PC-3 (cell line): ENCODE measurements at regions not wholly inside any gene's neighbourhood (a gene's known extent, or its start where the extent isn't known, plus 50 kb on each side); places are given as distances from the start of the nearest gene placed in this dataset.

Experiments used
- ATAC-seq: fragments of 200-7000 bp; cut with Tn5 transposase; 2 replicates; pipeline ENCODE4 v1.9.1; 2020; ENCODE audit warnings: mild to moderate bottlenecking, moderate library complexity
- BruUV-seq: library from RNA; stranded (reverse); fragments of 400-500 nt; replicated peaks from 2 replicates; lab custom pipeline; 2021; lab: Mats Ljungman, UMichigan
- CTCF ChIA-PET: fragments of 300-600 bp; sonication (Branson Sonifier 250); formaldehyde crosslinking; loops from one replicate; lab custom pipeline; 2022; ENCODE audit warnings: antibody characterized with exemption; lab: Charles Lee
- POLR2A ChIA-PET: fragments of 300-600 bp; sonication (Branson Sonifier 250); formaldehyde crosslinking; loops from one replicate; lab custom pipeline; 2022; ENCODE audit warnings: antibody characterized with exemption; ENCODE audit not compliant: unreplicated experiment; lab: Charles Lee
- DNase-seq: peaks from one replicate; pipeline ENCODE4 v3.0.0-alpha.2; 2015
- H2AFZ ChIP-seq: fragments of 300-600 bp; sonication (generic); 2 replicates; pipeline ENCODE4 v1.6.0; 2016; ENCODE audit warnings: antibody characterized with exemption, low read length
- H3F3A ChIP-seq: fragments of 300-600 bp; sonication (generic); one replicate; pipeline ENCODE4 v1.6.0; 2017; ENCODE audit warnings: antibody characterized with exemption, low read length, control low read depth, mild to moderate bottlenecking; ENCODE audit not compliant: unreplicated experiment
- H3K27ac ChIP-seq: fragments of 300-600 bp; sonication (generic); 2 replicates; pipeline ENCODE4 v1.5.1; 2016; ENCODE audit warnings: mild to moderate bottlenecking, low read length
- H3K27me3 ChIP-seq: fragments of 300-600 bp; sonication (generic); 2 replicates; pipeline ENCODE4 v1.6.1; 2016; ENCODE audit warnings: low read length, mixed read lengths
- H3K36me3 ChIP-seq: fragments of 300-600 bp; sonication (generic); 2 replicates; pipeline ENCODE4 v1.6.1; 2016; ENCODE audit warnings: low read depth, mixed run types, low read length, mixed read lengths
- H3K4me1 ChIP-seq: fragments of 300-600 bp; sonication (generic); 2 replicates; pipeline ENCODE4 v1.5.1; 2016; ENCODE audit warnings: low read length; ENCODE audit not compliant: insufficient read depth
- H3K4me2 ChIP-seq: fragments of 300-600 bp; sonication (generic); 2 replicates; pipeline ENCODE4 v1.6.0; 2016; ENCODE audit warnings: low read length
- H3K4me3 ChIP-seq: fragments of 300-600 bp; sonication (generic); 2 replicates; pipeline ENCODE4 v1.5.1; 2016; ENCODE audit warnings: mild to moderate bottlenecking, low read length, mixed read lengths
- H3K79me2 ChIP-seq: fragments of 300-600 bp; sonication (generic); 2 replicates; pipeline ENCODE4 v1.6.1; 2017; ENCODE audit warnings: low read length, mixed read lengths
- H3K9ac ChIP-seq: fragments of 300-600 bp; sonication (generic); 2 replicates; pipeline ENCODE4 v1.6.0; 2016; ENCODE audit warnings: mild to moderate bottlenecking, low read length
- H3K9me2 ChIP-seq: fragments of 300-600 bp; sonication (generic); replicated peaks from 2 replicates; pipeline ENCODE4 v1.6.1; 2016; ENCODE audit warnings: mixed run types, low read length, mixed read lengths
- H3K9me3 ChIP-seq: fragments of 300-600 bp; sonication (generic); 2 replicates; pipeline ENCODE4 v1.6.1; 2016; ENCODE audit warnings: low read length, mixed read lengths
- H4K20me1 ChIP-seq: fragments of 300-600 bp; sonication (generic); 2 replicates; pipeline ENCODE4 v1.6.1; 2016; ENCODE audit warnings: low read length, mixed read lengths
- CTCF ChIP-seq: fragments of 300-600 bp; sonication (generic); conservative IDR thresholded peaks from 2 replicates; pipeline ENCODE4 v1.5.1; 2017; ENCODE audit warnings: antibody characterized with exemption, low read depth, mild to moderate bottlenecking, low read length
- EZH2 ChIP-seq: fragments of 300-600 bp; sonication (generic); IDR thresholded peaks from one replicate; pipeline ENCODE4 v1.6.1; 2017; ENCODE audit warnings: antibody characterized with exemption, mild to moderate bottlenecking, low read length; ENCODE audit not compliant: unreplicated experiment
- EZH2phosphoT487 ChIP-seq: fragments of 300-600 bp; sonication (generic); IDR thresholded peaks from 2 replicates; pipeline ENCODE4 v1.6.1; 2018; ENCODE audit warnings: mild to moderate bottlenecking, antibody characterized with exemption, low read length, borderline replicate concordance
- intact Hi-C: fragments of 100-400 bp; cut with micrococcal nuclease; formaldehyde crosslinking; loops from 2 replicates; pipeline ENCODE4 v1.9.0; 2023

DNA sequence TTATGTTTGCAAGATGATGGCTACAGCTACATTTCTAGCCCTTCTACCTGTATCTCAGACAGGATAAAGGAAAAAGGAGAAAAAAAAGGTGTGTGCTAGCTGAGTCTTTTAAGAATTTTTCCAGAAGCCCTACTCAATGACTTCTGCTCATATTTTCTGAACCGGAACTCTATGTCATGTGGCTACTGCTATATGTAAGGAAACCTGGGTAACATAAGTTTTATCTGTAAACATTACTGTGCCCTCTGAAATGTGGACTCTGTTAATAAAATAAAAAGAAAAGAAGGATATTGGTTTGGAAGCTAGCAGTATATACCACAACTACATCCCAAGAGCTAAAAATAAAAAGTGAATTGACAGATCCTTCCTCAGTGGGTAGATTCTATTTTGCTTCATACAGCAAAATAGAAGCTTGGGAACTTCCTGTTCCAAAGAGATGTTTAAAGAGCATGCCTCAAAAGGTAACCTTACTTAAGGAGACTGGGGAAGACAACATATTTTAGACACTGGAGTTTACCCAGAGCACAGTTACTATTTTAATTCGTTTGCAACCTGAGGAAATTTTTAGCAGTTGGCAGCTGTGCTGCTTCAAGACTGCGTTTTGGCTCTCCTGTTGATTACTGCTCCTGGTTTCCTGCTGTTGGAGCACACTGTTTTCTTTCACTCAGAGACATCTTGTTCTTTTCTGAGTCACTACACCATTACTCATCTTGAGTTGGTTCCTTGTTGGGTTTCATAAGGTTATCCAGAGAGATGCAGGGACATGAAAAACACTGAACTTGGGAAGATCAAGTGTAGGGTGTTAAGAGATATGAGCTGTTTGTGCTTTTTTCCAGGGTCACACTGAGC is 280.7 kb downstream of the NFKBIZ start:
- Histone ChIP-seq H3K27me3 (no peaks in the 10 kb centered on the region), H3K4me2 (peak overlapping the region; percentile 17), H3K4me1 (peaks cover 31% of the 10 kb centered on the region), H3K4me3 (no peak overlapping the region), H3K9me3 (no peaks in the 10 kb centered on the region), H3F3A (peaks cover 10% of the 10 kb centered on the region), H3K9ac (peak overlapping the region; percentile 71), H2AFZ (peak overlapping the region; percentile 36), H3K9me2 (no peaks in the 10 kb centered on the region), H4K20me1 (no peaks in the 10 kb centered on the region), H3K79me2 (no peaks in the 10 kb centered on the region), H3K36me3 (no peaks in the 10 kb centered on the region), H3K27ac (peak overlapping the region; percentile 89)
- peak; percentile 84 for DNase-seq
- TSS peak; percentile 20 for BruUV-seq
- POLR2A ChIA-PET, result interaction anchor here (0.6 kb wide), 2 partner anchors 26 to 204 kb away, joined by 3 to 4 read pairs; no protein-coding TSS in a partner anchor
- CTCF ChIA-PET, result interaction anchor here (1.2 kb wide), 1 partner anchor 95 kb away, joined by 3 read pairs; no protein-coding TSS in a partner anchor
- intact Hi-C loops, result loop anchor here (5.0 to 10.0 kb wide), 2 partner anchors 268 to 315 kb away; no protein-coding TSS in a partner anchor
- peak; percentile 81 for ATAC-seq
- TF ChIP-seq CTCF (no peak), EZH2phosphoT487 (no peak), EZH2 (no peak)

GRCh38 chr3:102132370-102132769 is 283.1 kb downstream of the NFKBIZ start:
- TF ChIP-seq EZH2 (no peak), CTCF (no peak), EZH2phosphoT487 (no peak)
- H3K9me2 ChIP-seq, result no peaks in the 10 kb centered on the region
- BruUV-seq, result no TSS peak
- H3K9me3 ChIP-seq, result no peaks in the 10 kb centered on the region
- ATAC-seq (no peak), DNase-seq (no peak)
- H3K9ac ChIP-seq, result no peak overlapping the region
- H4K20me1 ChIP-seq, result no peaks in the 10 kb centered on the region
- H3K27ac ChIP-seq, result no peak overlapping the region
- ChIA-PET CTCF (no interaction called here), POLR2A (no interaction called here)
- intact Hi-C loops, result loop anchor here (10.0 kb wide), 1 partner anchor 318 kb away; no protein-coding TSS in a partner anchor
- no peaks in the 10 kb centered on the region for H3K27me3 ChIP-seq
- no peak overlapping the region for H3K4me2 ChIP-seq
- H3F3A ChIP-seq, result peaks cover 6% of the 10 kb centered on the region
- no peak overlapping the region for H2AFZ ChIP-seq
- no peaks in the 10 kb centered on the region for H3K79me2 ChIP-seq
- H3K4me3 ChIP-seq, result no peak overlapping the region
- no peaks in the 10 kb centered on the region for H3K36me3 ChIP-seq
- peaks cover 32% of the 10 kb centered on the region for H3K4me1 ChIP-seq

- Histone ChIP-seq H3K9ac (no peak overlapping the region), H3K27me3 (no peaks in the 10 kb centered on the region), H3K79me2 (no peaks in the 10 kb centered on the region), H2AFZ (no peak overlapping the region), H4K20me1 (no peaks in the 10 kb centered on the region), H3K4me1 (peaks cover 32% of the 10 kb centered on the region), H3K4me3 (no peak overlapping the region), H3K4me2 (no peak overlapping the region), H3K27ac (no peak overlapping the region), H3F3A (peaks cover 6% of the 10 kb centered on the region), H3K36me3 (no peaks in the 10 kb centered on the region), H3K9me3 (no peaks in the 10 kb centered on the region), H3K9me2 (no peaks in the 10 kb centered on the region)
- ChIA-PET POLR2A (no interaction called here), CTCF (interaction anchor here (0.6 kb wide), 1 partner anchor 169 kb away, joined by 3 read pairs; no protein-coding TSS in a partner anchor)
- ATAC-seq, result no peak
- DNase-seq, result no peak
- BruUV-seq, result no TSS peak
- no peak for TF ChIP-seq EZH2
- intact Hi-C loops, result loop anchor here (10.0 kb wide), 1 partner anchor 319 kb away; no protein-coding TSS in a partner anchor
These were observed 284.1 kb downstream of the NFKBIZ start for GRCh38 chr3:102133376-102133775.
